Adipocyte (in vitro differentiated cells): ENCODE measurements at regions not wholly inside any gene's neighbourhood (a gene's known extent, or its start where the extent isn't known, plus 50 kb on each side); places are given as distances from the start of the nearest gene placed in this dataset.

Experiments
- DNase-seq: peaks from one replicate; pipeline ENCODE4 v3.0.0-alpha.2; 2015; ENCODE audit warnings: low read depth
- H3K27me3 ChIP-seq: replicated peaks from 2 replicates; pipeline ENCODE4 v1.7.0; 2013; ENCODE audit warnings: mild to moderate bottlenecking, low read length, moderate library complexity; ENCODE audit not compliant: control insufficient read depth, insufficient read depth
- H3K36me3 ChIP-seq: 2 replicates; pipeline ENCODE4 v1.7.0; 2013; ENCODE audit warnings: low read length, mild to moderate bottlenecking, moderate library complexity; ENCODE audit not compliant: control insufficient read depth, insufficient read depth, severe bottlenecking
- H3K4me1 ChIP-seq: 2 replicates; pipeline ENCODE4 v1.7.0; 2013; ENCODE audit warnings: mild to moderate bottlenecking, low read length, moderate library complexity; ENCODE audit not compliant: control insufficient read depth, insufficient read depth
- H3K4me3 ChIP-seq: 2 replicates; pipeline ENCODE4 v1.7.0; 2013; ENCODE audit warnings: mild to moderate bottlenecking, low read length, moderate library complexity
- H3K9ac ChIP-seq: 2 replicates; pipeline ENCODE4 v1.7.0; 2013; ENCODE audit warnings: mild to moderate bottlenecking, low read length, moderate library complexity
- H3K9me3 ChIP-seq: 2 replicates; pipeline ENCODE4 v1.7.0; 2013; ENCODE audit warnings: mild to moderate bottlenecking, low read length, moderate library complexity; ENCODE audit not compliant: control insufficient read depth

GRCh38 chr6:14932485-14933182 lies 313.2 kb upstream of the JARID2 start:
- Histone ChIP-seq H3K4me3 (no peak overlapping the region), H3K27me3 (no peaks in the 10 kb centered on the region), H3K9ac (no peak overlapping the region), H3K36me3 (no peaks in the 10 kb centered on the region), H3K9me3 (no peaks in the 10 kb centered on the region), H3K4me1 (no peaks in the 10 kb centered on the region)
- no peak for DNase-seq

- Histone ChIP-seq H3K36me3 (no peaks in the 10 kb centered on the region), H3K9me3 (no peaks in the 10 kb centered on the region), H3K27me3 (no peaks in the 10 kb centered on the region), H3K9ac (no peak overlapping the region), H3K4me1 (no peaks in the 10 kb centered on the region), H3K4me3 (no peak overlapping the region)
- DNase-seq = no peak
Observed at GRCh38 chr6:14933183-14933544, 312.7 kb upstream of the JARID2 start.

- Histone ChIP-seq H3K9ac (no peak overlapping the region), H3K4me1 (no peaks in the 10 kb centered on the region), H3K36me3 (no peaks in the 10 kb centered on the region), H3K27me3 (no peaks in the 10 kb centered on the region), H3K4me3 (no peak overlapping the region), H3K9me3 (no peaks in the 10 kb centered on the region)
- no peak for DNase-seq
Observed at GRCh38 chr6:14934013-14934412, 311.9 kb upstream of the JARID2 start.

- no peak for DNase-seq
- Histone ChIP-seq H3K9ac (no peak overlapping the region), H3K36me3 (no peaks in the 10 kb centered on the region), H3K9me3 (no peaks in the 10 kb centered on the region), H3K27me3 (no peaks in the 10 kb centered on the region), H3K4me3 (no peak overlapping the region), H3K4me1 (no peaks in the 10 kb centered on the region)
Observed at GRCh38 chr6:14934844-14935243, 311.0 kb upstream of the JARID2 start.

DNA sequence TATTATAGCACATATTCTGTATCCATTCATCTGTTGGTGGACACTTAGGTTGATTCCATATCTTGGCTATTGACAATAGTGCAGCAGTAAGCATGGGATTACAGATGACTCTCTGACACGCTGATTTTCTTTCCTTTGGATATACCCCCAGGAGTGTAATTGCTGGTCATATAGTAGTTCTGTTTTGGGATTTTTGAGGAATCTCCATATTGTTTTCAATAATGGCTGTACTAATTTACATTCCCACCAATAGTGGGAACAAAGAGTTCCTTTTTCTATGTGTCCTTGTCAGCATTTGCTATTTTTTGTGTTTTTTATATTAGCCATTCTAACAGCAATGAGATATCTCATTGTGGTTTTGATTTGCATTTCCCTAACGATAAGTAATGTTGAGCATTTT lies 309.0 kb upstream of the JARID2 start:
- no peak overlapping the region for H3K4me3 ChIP-seq
- no peak for DNase-seq
- no peaks in the 10 kb centered on the region for H3K36me3 ChIP-seq

GRCh38 chr6:14943116-14943515 lies 302.8 kb upstream of the JARID2 start:
- H3K4me1 ChIP-seq = no peaks in the 10 kb centered on the region
- no peak overlapping the region for H3K4me3 ChIP-seq
- H3K27me3 ChIP-seq = peaks cover 4% of the 10 kb centered on the region

More for the DNA sequence above, 309.0 kb upstream of the JARID2 start:
- H3K9me3 ChIP-seq = no peaks in the 10 kb centered on the region
- H3K9ac ChIP-seq = no peak overlapping the region
- no peaks in the 10 kb centered on the region for H3K4me1 ChIP-seq
- H3K27me3 ChIP-seq = no peaks in the 10 kb centered on the region

DNA sequence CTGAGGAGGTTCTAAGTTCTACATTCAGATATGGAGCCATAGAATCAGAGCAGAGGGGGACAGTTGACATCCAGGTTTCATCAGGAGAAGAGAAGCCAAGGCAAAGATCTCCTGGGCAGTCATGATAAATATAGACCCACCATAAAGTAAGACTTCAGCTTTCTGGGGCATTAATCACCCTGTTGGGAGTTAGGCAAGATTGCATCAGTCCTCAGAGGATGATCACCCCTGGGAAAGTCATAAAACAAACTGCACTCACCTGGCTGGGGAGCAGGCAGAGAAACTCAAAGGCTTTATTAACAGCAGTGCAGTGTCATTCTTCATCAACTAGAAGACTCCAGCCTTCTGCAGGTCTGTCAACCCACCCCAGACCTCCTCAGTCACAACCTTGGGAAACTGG lies 301.3 kb upstream of the JARID2 start:
- H3K4me1 ChIP-seq = no peaks in the 10 kb centered on the region
- H3K9ac ChIP-seq = no peak overlapping the region
- H3K4me3 ChIP-seq = no peak overlapping the region
- peaks cover 4% of the 10 kb centered on the region for H3K27me3 ChIP-seq
- no peaks in the 10 kb centered on the region for H3K36me3 ChIP-seq
- H3K9me3 ChIP-seq = no peaks in the 10 kb centered on the region
- no peak for DNase-seq

More at GRCh38 chr6:14943116-14943515, 302.8 kb upstream of the JARID2 start:
- no peaks in the 10 kb centered on the region for H3K9me3 ChIP-seq
- no peaks in the 10 kb centered on the region for H3K36me3 ChIP-seq
- no peak for DNase-seq
- H3K9ac ChIP-seq = no peak overlapping the region

DNA sequence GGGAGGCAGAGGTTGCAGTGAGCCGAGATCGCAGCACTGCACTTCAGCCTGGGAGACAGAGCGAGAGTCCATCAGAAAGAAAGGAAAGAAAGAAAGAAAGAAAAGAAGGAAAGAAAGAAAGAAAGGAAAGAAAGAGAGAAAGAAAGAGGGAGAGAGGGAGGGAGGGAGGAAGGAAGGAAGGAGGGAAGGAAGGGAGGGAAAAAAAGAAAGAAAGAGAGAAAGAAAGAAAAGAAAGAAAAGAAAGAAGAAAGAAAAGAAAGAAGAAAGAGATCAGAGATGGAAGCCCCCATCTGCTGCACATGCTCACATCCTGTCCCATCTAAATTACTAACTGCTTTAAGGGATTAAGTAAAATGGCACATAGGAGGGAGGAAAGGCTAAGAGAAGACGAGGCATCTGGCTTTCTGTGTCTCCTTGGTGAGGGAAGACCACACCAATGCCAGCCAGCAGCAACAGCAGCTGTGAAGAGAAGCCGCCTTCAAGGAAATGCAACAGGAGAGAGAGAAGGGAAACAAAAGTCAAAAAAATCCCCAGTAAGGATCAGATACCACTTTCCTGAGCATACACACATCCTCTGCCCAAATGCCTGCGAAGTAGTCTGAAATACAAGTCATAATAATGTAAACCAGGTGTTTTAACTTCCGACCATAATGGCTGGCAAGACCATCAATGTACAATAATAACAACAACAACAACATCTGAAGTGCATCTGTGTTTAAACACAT lies 300.2 kb upstream of the JARID2 start:
- no peak overlapping the region for H3K4me3 ChIP-seq

GRCh38 chr6:14946753-14947152 lies 299.1 kb upstream of the JARID2 start:
- no peaks in the 10 kb centered on the region for H3K36me3 ChIP-seq
- no peak for DNase-seq
- peaks cover 4% of the 10 kb centered on the region for H3K27me3 ChIP-seq
- no peak overlapping the region for H3K9ac ChIP-seq
- no peaks in the 10 kb centered on the region for H3K4me1 ChIP-seq
- H3K9me3 ChIP-seq = no peaks in the 10 kb centered on the region
- no peak overlapping the region for H3K4me3 ChIP-seq

More for the DNA sequence above, 300.2 kb upstream of the JARID2 start:
- Histone ChIP-seq H3K36me3 (no peaks in the 10 kb centered on the region), H3K9me3 (no peaks in the 10 kb centered on the region), H3K9ac (no peak overlapping the region), H3K4me1 (no peaks in the 10 kb centered on the region), H3K27me3 (peaks cover 4% of the 10 kb centered on the region)
- peak; percentile 12 for DNase-seq

GRCh38 chr6:14948586-14949245 lies 297.2 kb upstream of the JARID2 start:
- no peaks in the 10 kb centered on the region for H3K9me3 ChIP-seq
- no peak overlapping the region for H3K9ac ChIP-seq
- H3K27me3 ChIP-seq = peaks cover 4% of the 10 kb centered on the region
- H3K4me1 ChIP-seq = no peaks in the 10 kb centered on the region
- no peak for DNase-seq
- no peak overlapping the region for H3K4me3 ChIP-seq
- no peaks in the 10 kb centered on the region for H3K36me3 ChIP-seq

- H3K4me1 ChIP-seq = no peaks in the 10 kb centered on the region
Observed at GRCh38 chr6:14950103-14950969, 295.5 kb upstream of the JARID2 start.

More at GRCh38 chr6:14950103-14950969, 295.5 kb upstream of the JARID2 start:
- no peak overlapping the region for H3K9ac ChIP-seq
- no peaks in the 10 kb centered on the region for H3K9me3 ChIP-seq
- no peaks in the 10 kb centered on the region for H3K36me3 ChIP-seq
- no peak for DNase-seq
- peaks cover 4% of the 10 kb centered on the region for H3K27me3 ChIP-seq
- H3K4me3 ChIP-seq = no peak overlapping the region
